Ureter (tissue), 1 donor: ENCODE measurements at regions not wholly inside any gene's neighbourhood (a gene's known extent, or its start where the extent isn't known, plus 50 kb on each side); places are given as distances from the start of the nearest gene placed in this dataset.
"Not testable (repeated sequence)": the region's sequence is repeated elsewhere in the genome, so short reads cannot be mapped to it uniquely, and the experiment has no call there.

Experiments
- DNase-seq: peaks from one replicate; pipeline ENCODE4 v3.0.0-alpha.2; 2020; ENCODE audit warnings: low spot score
- donor health status: DM: yes; HTN: yes; CAD: no.

GRCh38 chr12:23359975-23360701 is 589.3 kb downstream of the SOX5 start:
- DNase-seq: no peak

- no peak for DNase-seq
Measured at GRCh38 chr12:23361971-23362370, 587.5 kb downstream of the SOX5 start.

GRCh38 chr12:23368590-23368989 is 580.9 kb downstream of the SOX5 start:
- no peak for DNase-seq

- DNase-seq: no peak
Measured at GRCh38 chr12:23375621-23376020, 573.8 kb downstream of the SOX5 start.

- DNase-seq: no peak
Measured at GRCh38 chr12:23376238-23376637, 573.2 kb downstream of the SOX5 start.

- DNase-seq: no peak
Measured at GRCh38 chr12:23380419-23381100, 568.9 kb downstream of the SOX5 start.

- not testable (repeated sequence) for DNase-seq
Measured at GRCh38 chr12:23388898-23389297, 560.6 kb downstream of the SOX5 start.

GRCh38 chr12:23389315-23389714 is 560.2 kb downstream of the SOX5 start:
- DNase-seq: not testable (repeated sequence)

- DNase-seq: no peak
Measured at GRCh38 chr12:23399402-23399933, 550.0 kb downstream of the SOX5 start.

- no peak for DNase-seq
Measured at GRCh38 chr12:23415180-23415579, 534.3 kb downstream of the SOX5 start.

- no peak for DNase-seq
Measured at GRCh38 chr12:23421556-23421955, 527.9 kb downstream of the SOX5 start.

GRCh38 chr12:23423097-23423687 is 526.3 kb downstream of the SOX5 start:
- DNase-seq: no peak

- DNase-seq: no peak
Measured at GRCh38 chr12:23423796-23424195, 525.7 kb downstream of the SOX5 start.

GRCh38 chr12:23424685-23425084 is 524.8 kb downstream of the SOX5 start:
- DNase-seq: no peak

- DNase-seq: no peak
Measured at GRCh38 chr12:23426328-23426727, 523.1 kb downstream of the SOX5 start.

- DNase-seq: no peak
Measured at GRCh38 chr12:23428758-23429157, 520.7 kb downstream of the SOX5 start.

GRCh38 chr12:23431006-23431405 is 518.5 kb downstream of the SOX5 start:
- DNase-seq: no peak

GRCh38 chr12:23433121-23433520 is 516.3 kb downstream of the SOX5 start:
- DNase-seq: no peak

- DNase-seq: no peak
Measured at GRCh38 chr12:23434154-23434553, 515.3 kb downstream of the SOX5 start.

GRCh38 chr12:23446746-23447145 is 502.7 kb downstream of the SOX5 start:
- DNase-seq: no peak

GRCh38 chr12:23450810-23451209 is 498.7 kb downstream of the SOX5 start:
- DNase-seq: no peak

- no peak for DNase-seq
Measured at GRCh38 chr12:23455283-23455682, 494.2 kb downstream of the SOX5 start.

GRCh38 chr12:23458640-23459039 is 490.8 kb downstream of the SOX5 start:
- no peak for DNase-seq
